Neuronal stem cell (in vitro differentiated cells): ENCODE measurements at regions not wholly inside any gene's neighbourhood (a gene's known extent, or its start where the extent isn't known, plus 50 kb on each side); places are given as distances from the start of the nearest gene placed in this dataset.

Source experiments
- DNase-seq: peaks from one replicate; pipeline ENCODE4 v3.0.0-alpha.2; 2013; ENCODE audit warnings: low spot score
- H2AFZ ChIP-seq: one replicate; pipeline ENCODE4 v1.6.1; 2013; ENCODE audit warnings: mild to moderate bottlenecking, low read length, inconsistent platforms
- H2AK5ac ChIP-seq: 2 replicates; pipeline ENCODE4 v1.6.1; 2013; ENCODE audit warnings: low read depth, mild to moderate bottlenecking, inconsistent platforms, low read length, moderate library complexity, mixed read lengths
- H2BK120ac ChIP-seq: 2 replicates; pipeline ENCODE4 v1.6.1; 2013; ENCODE audit warnings: low read depth, mild to moderate bottlenecking, inconsistent platforms, low read length, moderate library complexity, mixed read lengths
- H2BK12ac ChIP-seq: one replicate; pipeline ENCODE4 v1.6.1; 2013; ENCODE audit warnings: low read length, inconsistent platforms
- H2BK15ac ChIP-seq: 2 replicates; pipeline ENCODE4 v1.6.1; 2013; ENCODE audit warnings: mild to moderate bottlenecking, low read length, inconsistent platforms, mixed read lengths
- H2BK5ac ChIP-seq: one replicate; pipeline ENCODE4 v1.6.1; 2013; ENCODE audit warnings: inconsistent platforms, mild to moderate bottlenecking, low read length, moderate library complexity
- H3K14ac ChIP-seq: one replicate; pipeline ENCODE4 v1.6.1; 2013; ENCODE audit warnings: low read length, inconsistent platforms
- H3K18ac ChIP-seq: 2 replicates; pipeline ENCODE4 v1.6.1; 2013; ENCODE audit warnings: low read length, inconsistent platforms
- H3K23ac ChIP-seq: 2 replicates; pipeline ENCODE4 v1.6.1; 2013; ENCODE audit warnings: low read depth, mild to moderate bottlenecking, mixed read lengths, low read length, inconsistent platforms; ENCODE audit not compliant: poor library complexity
- H3K27ac ChIP-seq: replicated peaks from 3 replicates; pipeline ENCODE4 v1.5.1; 2013; ENCODE audit warnings: low read length, inconsistent platforms
- H3K27me3 ChIP-seq, 3 experiments: 2 replicates each; pipeline ENCODE4 v1.6.1; 2013; ENCODE audit warnings: low read length in 3 of 3, mild to moderate bottlenecking in 2 of 3, inconsistent platforms in 1 of 3, low read depth in 1 of 3, mixed read lengths in 1 of 3, moderate library complexity in 1 of 3; ENCODE audit not compliant: control insufficient read depth in 3 of 3, insufficient read depth in 3 of 3
- H3K36me3 ChIP-seq, 2 donors: replicated peaks in 1 of 2; 2 replicates each; pipeline ENCODE4 v1.6.1; 2013; ENCODE audit warnings: low read length in 2 of 2; ENCODE audit not compliant: control insufficient read depth in 2 of 2, insufficient read depth in 2 of 2
- H3K4ac ChIP-seq: 2 replicates; pipeline ENCODE4 v1.6.1; 2013; ENCODE audit warnings: inconsistent platforms, mild to moderate bottlenecking, low read length, moderate library complexity
- H3K4me1 ChIP-seq, 2 donors: 1 replicate in 1 of 2; 2 replicates in 1 of 2; pipeline ENCODE4 v1.6.1; 2013; ENCODE audit warnings: low read length in 2 of 2, low read depth in 1 of 2; ENCODE audit not compliant: control insufficient read depth in 2 of 2, insufficient read depth in 1 of 2
- H3K4me2 ChIP-seq: one replicate; pipeline ENCODE4 v1.6.1; 2013; ENCODE audit warnings: mild to moderate bottlenecking, low read length, inconsistent platforms; ENCODE audit not compliant: insufficient read depth, poor library complexity, severe bottlenecking
- H3K4me3 ChIP-seq, 2 donors: 2 replicates each; pipeline ENCODE4 v1.5.1; 2013; ENCODE audit warnings: low read length in 2 of 2, mild to moderate bottlenecking in 2 of 2, inconsistent platforms in 1 of 2, moderate library complexity in 1 of 2
- H3K79me1 ChIP-seq: one replicate; pipeline ENCODE4 v1.6.1; 2013; ENCODE audit warnings: low read depth, mild to moderate bottlenecking, inconsistent platforms, low read length, moderate library complexity
- H3K9ac ChIP-seq: one replicate; pipeline ENCODE4 v1.6.1; 2013; ENCODE audit warnings: mild to moderate bottlenecking, low read depth, low read length, inconsistent platforms; ENCODE audit not compliant: poor library complexity
- H3K9me3 ChIP-seq, 2 donors: replicated peaks in 1 of 2; 2 replicates each; pipeline versions ENCODE3 to v1.6.1; 2013; ENCODE audit warnings: low read length in 2 of 2, mild to moderate bottlenecking in 2 of 2, inconsistent platforms in 1 of 2, low read depth in 1 of 2, mixed read lengths in 1 of 2, moderate library complexity in 1 of 2; ENCODE audit not compliant: control insufficient read depth in 2 of 2, insufficient read depth in 1 of 2
- H4K8ac ChIP-seq: one replicate; pipeline ENCODE4 v1.6.1; 2013; ENCODE audit warnings: low read depth, mild to moderate bottlenecking, inconsistent platforms, low read length, moderate library complexity
- H4K91ac ChIP-seq: one replicate; pipeline ENCODE4 v1.6.1; 2013; ENCODE audit warnings: low read length, low read depth, mild to moderate bottlenecking, inconsistent platforms; ENCODE audit not compliant: poor library complexity
- WGBS, 2 donors: extraction: QIAGEN DNeasy Blood & Tissue Kit; methylation state at CpG; one replicate each; pipeline ENCODE4 v1.1.7; 2013; ENCODE audit warnings: missing lambda C conversion rate in 2 of 2, mixed read lengths in 1 of 2; ENCODE audit not compliant: insufficient read length in 2 of 2, insufficient replicate concordance in 1 of 2; ENCODE audit errors: extremely low coverage in 2 of 2; 5-methylcytosine and 5-hydroxymethylcytosine counted together

GRCh38 chr1:25088180-25088701 is 144.1 kb downstream of the SYF2 start:
- Histone ChIP-seq H3K4me3 (no peak overlapping the region), H3K27ac (no peak overlapping the region), H3K36me3 (no peaks in the 10 kb centered on the region), H4K8ac (no peak overlapping the region), H3K4ac (no peak overlapping the region), H3K9ac (no peak overlapping the region), H3K27me3 (peaks cover 0 to 11% (median 0%) of the 10 kb centered on the region in 3 experiments), H3K9me3 (no peaks in the 10 kb centered on the region), H2AK5ac (no peak overlapping the region), H3K79me1 (no peaks in the 10 kb centered on the region), H2BK15ac (no peak overlapping the region), H2BK5ac (peak overlapping the region; percentile 55), H3K18ac (no peak overlapping the region), H2BK12ac (no peak overlapping the region), H2BK120ac (no peak overlapping the region), H3K4me1 (peaks cover 0 to 12% of the 10 kb centered on the region in 2 donors), H4K91ac (no peak overlapping the region), H3K14ac (no peak overlapping the region), H2AFZ (no peak overlapping the region), H3K23ac (no peak overlapping the region), H3K4me2 (no peak overlapping the region)
- DNase-seq: no peak
- WGBS, 2 donors: no CpG with 5 or more reads among the region's 6 CpGs

GRCh38 chr1:25086518-25087079 is 145.7 kb downstream of the SYF2 start:
- Histone ChIP-seq H2BK5ac (no peak overlapping the region), H3K79me1 (no peaks in the 10 kb centered on the region), H2AK5ac (no peak overlapping the region), H3K23ac (no peak overlapping the region), H3K4ac (no peak overlapping the region), H3K4me2 (no peak overlapping the region), H3K27ac (no peak overlapping the region), H2AFZ (no peak overlapping the region), H3K9me3 (no peaks in the 10 kb centered on the region), H3K27me3 (peaks cover 0 to 9% (median 0%) of the 10 kb centered on the region in 3 experiments), H4K8ac (no peak overlapping the region), H3K4me1 (peaks cover 0 to 9% of the 10 kb centered on the region in 2 donors), H3K36me3 (no peaks in the 10 kb centered on the region), H3K4me3 (no peak overlapping the region), H3K14ac (no peak overlapping the region), H2BK15ac (peak overlapping the region; percentile 20), H2BK12ac (no peak overlapping the region), H3K9ac (no peak overlapping the region), H3K18ac (no peak overlapping the region), H2BK120ac (no peak overlapping the region), H4K91ac (no peak overlapping the region)
- no CpG with 5 or more reads among the region's 3 CpGs for WGBS, 2 donors
- no peak for DNase-seq

GRCh38 chr1:25084407-25084806 is 147.9 kb downstream of the SYF2 start:
- no peak overlapping the region for H4K8ac ChIP-seq
- H3K4me1 ChIP-seq: no peaks in the 10 kb centered on the region
- no peak overlapping the region for H2BK120ac ChIP-seq
- H3K27me3 ChIP-seq: peaks cover 0 to 8% (median 0%) of the 10 kb centered on the region in 3 experiments
- H4K91ac ChIP-seq: no peak overlapping the region
- WGBS, 2 donors: no CpG with 5 or more reads among the region's 1 CpG
- no peak overlapping the region for H2BK12ac ChIP-seq
- H2AFZ ChIP-seq: no peak overlapping the region
- H3K14ac ChIP-seq: no peak overlapping the region
- no peak overlapping the region for H2AK5ac ChIP-seq
- H3K4me3 ChIP-seq: no peak overlapping the region
- no peaks in the 10 kb centered on the region for H3K36me3 ChIP-seq
- H3K18ac ChIP-seq: no peak overlapping the region
- H3K4ac ChIP-seq: no peak overlapping the region
- no peaks in the 10 kb centered on the region for H3K9me3 ChIP-seq
- H2BK5ac ChIP-seq: no peak overlapping the region
- H3K4me2 ChIP-seq: no peak overlapping the region
- no peak overlapping the region for H3K23ac ChIP-seq
- H3K79me1 ChIP-seq: no peaks in the 10 kb centered on the region
- DNase-seq: no peak
- no peak overlapping the region for H3K9ac ChIP-seq
- H2BK15ac ChIP-seq: no peak overlapping the region
- H3K27ac ChIP-seq: no peak overlapping the region

GRCh38 chr1:25083481-25084345 is 148.6 kb downstream of the SYF2 start:
- no peaks in the 10 kb centered on the region for H3K9me3 ChIP-seq
- H2AFZ ChIP-seq: no peak overlapping the region
- H3K23ac ChIP-seq: no peak overlapping the region
- no peak overlapping the region for H3K27ac ChIP-seq
- no peak overlapping the region for H2BK120ac ChIP-seq
- H3K36me3 ChIP-seq: no peaks in the 10 kb centered on the region
- H3K4me1 ChIP-seq: no peaks in the 10 kb centered on the region
- H3K4ac ChIP-seq: no peak overlapping the region
- no peak overlapping the region for H3K4me2 ChIP-seq
- H4K8ac ChIP-seq: no peak overlapping the region
- no peak overlapping the region for H4K91ac ChIP-seq
- no peak overlapping the region for H2BK12ac ChIP-seq
- no CpG with 5 or more reads among the region's 20 CpGs for WGBS, 2 donors
- H2AK5ac ChIP-seq: no peak overlapping the region
- no peak overlapping the region for H3K9ac ChIP-seq
- no peak overlapping the region for H3K18ac ChIP-seq
- no peak for DNase-seq
- H3K27me3 ChIP-seq: peaks cover 0 to 8% (median 0%) of the 10 kb centered on the region in 3 experiments
- H3K79me1 ChIP-seq: no peaks in the 10 kb centered on the region
- no peak overlapping the region for H3K14ac ChIP-seq
- no peak overlapping the region for H2BK5ac ChIP-seq
- H3K4me3 ChIP-seq: no peak overlapping the region
- no peak overlapping the region for H2BK15ac ChIP-seq
